GM21447 (cell line): ENCODE measurements at regions not wholly inside any gene's neighbourhood (a gene's known extent, or its start where the extent isn't known, plus 50 kb on each side); places are given as distances from the start of the nearest gene placed in this dataset.

Experiments
- ATAC-seq: cut with Tn5 transposase; IDR thresholded peaks from one replicate; pipeline ENCODE4 v1.9.1; 2021; ENCODE audit not compliant: unreplicated experiment

GRCh38 chr16:85419503-85420408 is 193.4 kb upstream of the GSE1 start:
- no peak for ATAC-seq

GRCh38 chr16:85420501-85421337 is 192.4 kb upstream of the GSE1 start:
- ATAC-seq = no peak

- ATAC-seq = no peak
These were observed 191.6 kb upstream of the GSE1 start for GRCh38 chr16:85421338-85422195.

- ATAC-seq = no peak
These were observed 190.9 kb upstream of the GSE1 start for GRCh38 chr16:85422196-85422631.

- ATAC-seq = no peak
These were observed 190.2 kb upstream of the GSE1 start for GRCh38 chr16:85422632-85423550.

- no peak for ATAC-seq
These were observed 189.5 kb upstream of the GSE1 start for GRCh38 chr16:85423631-85424030.

GRCh38 chr16:85424260-85425073 is 188.7 kb upstream of the GSE1 start:
- ATAC-seq = no peak

- no peak for ATAC-seq
These were observed 188.0 kb upstream of the GSE1 start for GRCh38 chr16:85425074-85425662.

- no peak for ATAC-seq
These were observed 186.3 kb upstream of the GSE1 start for GRCh38 chr16:85426806-85427205.

- no peak for ATAC-seq
These were observed 184.8 kb upstream of the GSE1 start for GRCh38 chr16:85428168-85428898.

- ATAC-seq = no peak
These were observed 184.0 kb upstream of the GSE1 start for GRCh38 chr16:85428899-85429775.

- no peak for ATAC-seq
These were observed 183.2 kb upstream of the GSE1 start for GRCh38 chr16:85429776-85430522.

- no peak for ATAC-seq
These were observed 182.3 kb upstream of the GSE1 start for GRCh38 chr16:85430523-85431421.

- no peak for ATAC-seq
These were observed 181.5 kb upstream of the GSE1 start for GRCh38 chr16:85431431-85432124.

GRCh38 chr16:85432606-85433005 is 180.5 kb upstream of the GSE1 start:
- no peak for ATAC-seq
